GM12891 (cell line): ENCODE measurements at regions not wholly inside any gene's neighbourhood (a gene's known extent, or its start where the extent isn't known, plus 50 kb on each side); places are given as distances from the start of the nearest gene placed in this dataset.

Experiments used
- PAX5 ChIP-seq: IDR thresholded peaks from 2 replicates; pipeline ENCODE4 v1.6.1; 2011; ENCODE audit warnings: low read length, moderate library complexity, mild to moderate bottlenecking; ENCODE audit not compliant: insufficient read depth, severe bottlenecking
- POLR2A ChIP-seq: IDR thresholded peaks from 2 replicates; pipeline ENCODE4 v1.6.1; 2011; ENCODE audit warnings: low read depth, low read length, control low read depth
- POLR2AphosphoS5 ChIP-seq: IDR thresholded peaks from 2 replicates; pipeline ENCODE4 v1.6.1; 2011; ENCODE audit warnings: low read depth, low read length, control low read depth
- POU2F2 ChIP-seq: IDR thresholded peaks from 2 replicates; pipeline ENCODE4 v1.6.1; 2011; ENCODE audit warnings: low read depth, mild to moderate bottlenecking, control low read depth, low read length, moderate library complexity
- SPI1 ChIP-seq: IDR thresholded peaks from 2 replicates; pipeline ENCODE4 v1.6.1; 2011; ENCODE audit warnings: low read depth, low read length, control low read depth
- TAF1 ChIP-seq: IDR thresholded peaks from 2 replicates; pipeline ENCODE4 v1.6.1; 2011; ENCODE audit warnings: low read depth, low read length, control low read depth

GRCh38 chr5:122719991-122720746 is 54.7 kb upstream of the SNX2 start:
- TF ChIP-seq POLR2A (no peak), TAF1 (no peak), POLR2AphosphoS5 (no peak), SPI1 (no peak), POU2F2 (no peak), PAX5 (no peak)
